H9 (cell line): ENCODE measurements at regions not wholly inside any gene's neighbourhood (a gene's known extent, or its start where the extent isn't known, plus 50 kb on each side); places are given as distances from the start of the nearest gene placed in this dataset.
A peak's percentile ranks its signal among the peaks of the same experiment; 100 is the strongest.

ENCODE experiments used
- DNase-seq: peaks from one replicate; pipeline ENCODE4 v3.0.0-alpha.2; 2017
- H2AFZ ChIP-seq: one replicate; pipeline ENCODE4 v1.6.1; 2013; ENCODE audit warnings: mild to moderate bottlenecking, low read length, control low read depth, moderate library complexity
- H2AK5ac ChIP-seq: 2 replicates; pipeline ENCODE4 v1.6.1; 2013; ENCODE audit warnings: low read length, control low read depth, mixed read lengths; ENCODE audit not compliant: insufficient read length
- H2BK120ac ChIP-seq: one replicate; pipeline ENCODE4 v1.6.1; 2013; ENCODE audit warnings: low read depth, mild to moderate bottlenecking, low read length, control low read depth, inconsistent platforms; ENCODE audit not compliant: poor library complexity, severe bottlenecking
- H2BK12ac ChIP-seq: 2 replicates; pipeline ENCODE4 v1.6.1; 2013; ENCODE audit warnings: low read length, control low read depth, mixed read lengths, low read depth; ENCODE audit not compliant: insufficient read length
- H2BK15ac ChIP-seq: 2 replicates; pipeline ENCODE4 v1.6.1; 2013; ENCODE audit warnings: low read depth, low read length, control low read depth
- H2BK20ac ChIP-seq: one replicate; pipeline ENCODE4 v1.6.1; 2013; ENCODE audit warnings: low read depth, mild to moderate bottlenecking, low read length, control low read depth, inconsistent platforms; ENCODE audit not compliant: poor library complexity, severe bottlenecking
- H2BK5ac ChIP-seq: 2 replicates; pipeline ENCODE4 v1.6.1; 2013; ENCODE audit warnings: low read length, control low read depth, mixed read lengths; ENCODE audit not compliant: insufficient read length
- H3K14ac ChIP-seq: 2 replicates; pipeline ENCODE4 v1.6.1; 2013; ENCODE audit warnings: low read length, control low read depth; ENCODE audit not compliant: insufficient read depth
- H3K18ac ChIP-seq: 2 replicates; pipeline ENCODE4 v1.6.1; 2013; ENCODE audit warnings: low read depth, mild to moderate bottlenecking, mixed read lengths, low read length, control low read depth; ENCODE audit not compliant: insufficient read length
- H3K23ac ChIP-seq: 2 replicates; pipeline ENCODE4 v1.6.1; 2013; ENCODE audit warnings: low read length, control low read depth, mixed read lengths, low read depth; ENCODE audit not compliant: insufficient read length
- H3K23me2 ChIP-seq: 2 replicates; pipeline ENCODE4 v1.6.1; 2013; ENCODE audit warnings: low read depth, mild to moderate bottlenecking, mixed read lengths, low read length, control low read depth; ENCODE audit not compliant: insufficient read length, poor library complexity, severe bottlenecking
- H3K27ac ChIP-seq: 2 replicates; pipeline ENCODE4 v1.5.1; 2013; ENCODE audit warnings: low read length, control low read depth, mixed read lengths, low read depth; ENCODE audit not compliant: insufficient read length
- H3K27me3 ChIP-seq: 2 replicates; pipeline ENCODE4 v1.6.1; 2013; ENCODE audit warnings: low read length, control low read depth, inconsistent platforms; ENCODE audit not compliant: insufficient read depth
- H3K4ac ChIP-seq: 2 replicates; pipeline ENCODE4 v1.6.1; 2013; ENCODE audit warnings: low read depth, mild to moderate bottlenecking, control low read depth, inconsistent platforms, low read length, moderate library complexity
- H3K4me1 ChIP-seq: 2 replicates; pipeline ENCODE4 v1.6.1; 2013; ENCODE audit warnings: low read length, control low read depth, inconsistent platforms; ENCODE audit not compliant: insufficient read depth
- H3K4me2 ChIP-seq: 2 replicates; pipeline ENCODE4 v1.6.1; 2013; ENCODE audit warnings: low read length, control low read depth, mixed read lengths; ENCODE audit not compliant: insufficient read length, insufficient read depth
- H3K56ac ChIP-seq: 2 replicates; pipeline ENCODE4 v1.6.1; 2013; ENCODE audit warnings: low read depth, mild to moderate bottlenecking, mixed read lengths, low read length, control low read depth; ENCODE audit not compliant: insufficient read length
- H3K79me1 ChIP-seq: 2 replicates; pipeline ENCODE4 v1.6.1; 2013; ENCODE audit warnings: low read depth, mild to moderate bottlenecking, moderate library complexity, low read length, control low read depth, inconsistent platforms; ENCODE audit not compliant: insufficient read depth, poor library complexity, severe bottlenecking
- H3K79me2 ChIP-seq: 2 replicates; pipeline ENCODE4 v1.6.1; 2013; ENCODE audit warnings: low read length, control low read depth, inconsistent platforms; ENCODE audit not compliant: insufficient read depth
- H3K9ac ChIP-seq: 2 replicates; pipeline ENCODE4 v1.6.1; 2013; ENCODE audit warnings: low read length, control low read depth, mixed read lengths; ENCODE audit not compliant: insufficient read length; ENCODE audit errors: extremely low read depth
- H3K9me3 ChIP-seq: one replicate; pipeline ENCODE4 v1.6.1; 2013; ENCODE audit warnings: low read depth, low read length, inconsistent platforms; ENCODE audit not compliant: control insufficient read depth
- H3T11ph ChIP-seq: one replicate; pipeline ENCODE4 v1.6.1; 2013; ENCODE audit warnings: mild to moderate bottlenecking, low read length, control low read depth, inconsistent platforms
- H4K20me1 ChIP-seq: one replicate; pipeline ENCODE4 v1.6.1; 2013; ENCODE audit not compliant: control insufficient read depth, insufficient read length, insufficient read depth
- H4K5ac ChIP-seq: 2 replicates; pipeline ENCODE4 v1.6.1; 2013; ENCODE audit warnings: low read depth, mild to moderate bottlenecking, mixed read lengths, low read length, control low read depth; ENCODE audit not compliant: insufficient read length
- H4K8ac ChIP-seq: replicated peaks from 2 replicates; pipeline ENCODE4 v1.6.1; 2013; ENCODE audit warnings: low read length, control low read depth, mixed read lengths, low read depth; ENCODE audit not compliant: insufficient read length
- H4K91ac ChIP-seq: 2 replicates; pipeline ENCODE4 v1.6.1; 2013; ENCODE audit warnings: low read depth, mild to moderate bottlenecking, moderate library complexity, mixed read lengths, low read length, control low read depth; ENCODE audit not compliant: insufficient read length
- H3K27ac Mint-ChIP-seq, 3 experiments: 2 replicates in 2 of 3; 3 replicates in 1 of 3; pipeline ENCODE4 v1.8.0; 2020 to 2021; ENCODE audit warnings: mixed read lengths in 3 of 3, mild to moderate bottlenecking in 1 of 3, moderate library complexity in 1 of 3
- H3K27me3 Mint-ChIP-seq: 2 replicates; pipeline ENCODE4 v1.8.0; 2021; ENCODE audit warnings: low read depth, mild to moderate bottlenecking, moderate library complexity, mixed read lengths
- H3K36me3 Mint-ChIP-seq, 3 experiments: 2 replicates in 2 of 3; 3 replicates in 1 of 3; pipeline ENCODE4 v1.8.0; 2020 to 2021; ENCODE audit warnings: low read depth in 3 of 3, mixed read lengths in 3 of 3; ENCODE audit not compliant: insufficient read depth in 1 of 3
- H3K4me1 Mint-ChIP-seq, 2 experiments: 2 replicates each; pipeline ENCODE4 v1.8.0; 2020; ENCODE audit warnings: mixed read lengths in 2 of 2
- H3K4me3 Mint-ChIP-seq, 2 experiments: 2 replicates in 1 of 2; 3 replicates in 1 of 2; pipeline ENCODE4 v1.8.0; 2020 to 2021; ENCODE audit warnings: mild to moderate bottlenecking in 2 of 2, mixed read lengths in 2 of 2, moderate library complexity in 1 of 2
- H3K9me3 Mint-ChIP-seq, 2 experiments: 2 replicates in 1 of 2; 3 replicates in 1 of 2; pipeline ENCODE4 v1.8.0; 2020; ENCODE audit warnings: mild to moderate bottlenecking in 2 of 2, mixed read lengths in 2 of 2, moderate library complexity in 1 of 2
- WGBS: extraction: QIAGEN DNeasy Blood & Tissue Kit; methylation state at CpG from one replicate; pipeline ENCODE4 v1.1.7; 2013; ENCODE audit warnings: missing lambda C conversion rate, low lambda C conversion rate, mixed read lengths; ENCODE audit not compliant: insufficient read length; ENCODE audit errors: extremely low coverage; 5-methylcytosine and 5-hydroxymethylcytosine counted together
- TF ChIP-seq, protein P1 (sequence below): fragments of 200-600 bp; sonication (generic); conservative IDR thresholded peaks from 3 replicates; pipeline ENCODE4 v1.8.0; 2021; ENCODE audit warnings: antibody characterized with exemption, mild to moderate bottlenecking

DNA sequence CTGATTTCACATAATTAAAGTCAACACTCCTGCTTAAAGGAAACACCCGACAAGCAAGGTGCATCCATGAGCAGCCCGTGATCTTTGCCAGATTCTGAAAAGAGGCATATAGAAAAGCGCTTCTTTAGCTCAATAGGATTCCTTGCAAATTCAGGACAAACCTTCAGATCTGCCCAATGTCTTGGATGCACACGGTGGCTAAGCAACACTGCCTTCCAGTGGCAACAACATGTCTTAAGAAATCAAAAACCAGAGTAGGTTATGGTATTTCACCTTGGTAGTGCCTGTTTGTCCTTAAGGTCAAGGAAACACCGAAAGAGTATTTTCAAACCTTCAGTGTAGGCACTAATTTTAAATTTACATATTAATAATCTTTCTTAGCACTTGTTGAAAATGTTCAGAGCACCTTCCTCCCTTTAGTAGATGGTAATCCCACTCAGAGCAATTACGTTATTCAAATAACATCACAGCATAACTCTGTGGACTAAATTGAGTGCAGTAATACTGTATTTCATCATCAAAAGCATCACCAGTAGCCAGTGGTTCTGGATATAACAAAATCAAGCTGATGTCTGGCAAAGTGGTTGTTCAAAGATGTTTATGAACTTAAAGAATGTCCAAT lies 58.0 kb upstream of the CDKN3 start:
- no peaks in the 10 kb centered on the region; a peak in 2 of 5 replicates for H3K9me3 Mint-ChIP-seq
- H3K79me2 ChIP-seq, result no peaks in the 10 kb centered on the region
- no peak overlapping the region for H2AK5ac ChIP-seq
- H3K18ac ChIP-seq, result no peak overlapping the region
- H3K27me3 Mint-ChIP-seq, result no peaks in the 10 kb centered on the region
- H4K5ac ChIP-seq, result no peak overlapping the region
- TF ChIP-seq, protein P1, sequence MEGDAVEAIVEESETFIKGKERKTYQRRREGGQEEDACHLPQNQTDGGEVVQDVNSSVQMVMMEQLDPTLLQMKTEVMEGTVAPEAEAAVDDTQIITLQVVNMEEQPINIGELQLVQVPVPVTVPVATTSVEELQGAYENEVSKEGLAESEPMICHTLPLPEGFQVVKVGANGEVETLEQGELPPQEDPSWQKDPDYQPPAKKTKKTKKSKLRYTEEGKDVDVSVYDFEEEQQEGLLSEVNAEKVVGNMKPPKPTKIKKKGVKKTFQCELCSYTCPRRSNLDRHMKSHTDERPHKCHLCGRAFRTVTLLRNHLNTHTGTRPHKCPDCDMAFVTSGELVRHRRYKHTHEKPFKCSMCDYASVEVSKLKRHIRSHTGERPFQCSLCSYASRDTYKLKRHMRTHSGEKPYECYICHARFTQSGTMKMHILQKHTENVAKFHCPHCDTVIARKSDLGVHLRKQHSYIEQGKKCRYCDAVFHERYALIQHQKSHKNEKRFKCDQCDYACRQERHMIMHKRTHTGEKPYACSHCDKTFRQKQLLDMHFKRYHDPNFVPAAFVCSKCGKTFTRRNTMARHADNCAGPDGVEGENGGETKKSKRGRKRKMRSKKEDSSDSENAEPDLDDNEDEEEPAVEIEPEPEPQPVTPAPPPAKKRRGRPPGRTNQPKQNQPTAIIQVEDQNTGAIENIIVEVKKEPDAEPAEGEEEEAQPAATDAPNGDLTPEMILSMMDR, result peak; percentile 67
- H2BK20ac ChIP-seq, result no peak overlapping the region
- H3K14ac ChIP-seq, result no peak overlapping the region
- H3K4me1 Mint-ChIP-seq, result peaks cover 32 to 37% of the 10 kb centered on the region in 2 experiments
- H3K23me2 ChIP-seq, result no peaks in the 10 kb centered on the region
- H2BK12ac ChIP-seq, result no peak overlapping the region
- no peak overlapping the region for H3K4me2 ChIP-seq
- H2AFZ ChIP-seq, result no peak overlapping the region
- H2BK120ac ChIP-seq, result no peak overlapping the region
- no peak overlapping the region for H2BK5ac ChIP-seq
- H3K4me3 Mint-ChIP-seq, result no peak overlapping the region
- no peak for DNase-seq
- H4K91ac ChIP-seq, result no peak overlapping the region
- H3K4me1 ChIP-seq, result peaks cover 2% of the 10 kb centered on the region; the same call in 1 of the 2 replicates
- no peak overlapping the region for H3K4ac ChIP-seq
- H3K79me1 ChIP-seq, result no peaks in the 10 kb centered on the region
- H3K23ac ChIP-seq, result no peak overlapping the region
- H4K20me1 ChIP-seq, result no peaks in the 10 kb centered on the region
- no peak overlapping the region for H3K9ac ChIP-seq
- H4K8ac ChIP-seq, result no peak overlapping the region
- no peak overlapping the region for H3K27ac Mint-ChIP-seq
- H3T11ph ChIP-seq, result no peak overlapping the region
- no peak overlapping the region for H2BK15ac ChIP-seq
- no peaks in the 10 kb centered on the region for H3K27me3 ChIP-seq
- no peak overlapping the region for H3K27ac ChIP-seq
- no peaks in the 10 kb centered on the region for H3K9me3 ChIP-seq
- H3K36me3 Mint-ChIP-seq, result no peaks in the 10 kb centered on the region
- H3K56ac ChIP-seq, result no peak overlapping the region
- WGBS, result no CpG with 5 or more reads among the region's 6 CpGs
